A673 (cell line): ENCODE measurements at regions not wholly inside any gene's neighbourhood (a gene's known extent, or its start where the extent isn't known, plus 50 kb on each side); places are given as distances from the start of the nearest gene placed in this dataset.

ENCODE experiments used
- BruUV-seq: library from RNA; stranded (reverse); fragments of 400-500 nt; replicated peaks from 2 replicates; lab custom pipeline; 2021; lab: Mats Ljungman, UMichigan
- CTCF ChIA-PET: fragments of 300-600 bp; sonication (Branson Sonifier 250); formaldehyde crosslinking; loops from one replicate; lab custom pipeline; 2022; ENCODE audit warnings: antibody characterized with exemption; lab: Charles Lee
- POLR2A ChIA-PET: fragments of 300-600 bp; sonication (Branson Sonifier 250); formaldehyde crosslinking; loops from one replicate; lab custom pipeline; 2022; ENCODE audit warnings: antibody characterized with exemption; ENCODE audit not compliant: low non-redundant PET; lab: Charles Lee
- DNase-seq: peaks from one replicate; pipeline ENCODE4 v3.0.0-alpha.2; 2015; ENCODE audit warnings: low spot score
- H3K27ac ChIP-seq: fragments of 200-600 bp; sonication (generic); 2 replicates; pipeline ENCODE4 v1.5.1; 2016; ENCODE audit warnings: mixed run types, low read depth, mild to moderate bottlenecking, mixed read lengths, antibody characterized with exemption, low read length; ENCODE audit not compliant: poor library complexity, severe bottlenecking
- H3K27me3 ChIP-seq: fragments of 200-600 bp; sonication (generic); replicated peaks from 2 replicates; pipeline ENCODE4 v1.6.1; 2017; ENCODE audit warnings: mixed run types, low read depth, mild to moderate bottlenecking, mixed read lengths, antibody characterized with exemption, low read length; ENCODE audit not compliant: insufficient read depth, poor library complexity
- H3K36me3 ChIP-seq: fragments of 200-600 bp; sonication (generic); 2 replicates; pipeline ENCODE4 v1.6.1; 2016; ENCODE audit warnings: mixed run types, mild to moderate bottlenecking, mixed read lengths, antibody characterized with exemption, low read length; ENCODE audit not compliant: insufficient read depth, poor library complexity, severe bottlenecking
- H3K4me1 ChIP-seq: fragments of 200-600 bp; sonication (generic); 2 replicates; pipeline ENCODE4 v1.6.1; 2017; ENCODE audit warnings: mixed run types, mild to moderate bottlenecking, mixed read lengths, antibody characterized with exemption, low read length; ENCODE audit not compliant: insufficient read depth, poor library complexity, severe bottlenecking
- H3K4me3 ChIP-seq: fragments of 200-600 bp; sonication (generic); 2 replicates; pipeline ENCODE4 v1.5.1; 2016; ENCODE audit warnings: low read depth, mixed run types, mild to moderate bottlenecking, mixed read lengths, low read length; ENCODE audit not compliant: poor library complexity, severe bottlenecking
- H3K9me3 ChIP-seq: fragments of 200-600 bp; sonication (generic); 2 replicates; pipeline ENCODE4 v1.6.1; 2016; ENCODE audit warnings: mixed run types, low read depth, mild to moderate bottlenecking, mixed read lengths, antibody characterized with exemption, low read length; ENCODE audit not compliant: poor library complexity, severe bottlenecking
- EZH2 ChIP-seq: fragments of 200-600 bp; sonication (generic); IDR thresholded peaks from 2 replicates; pipeline ENCODE4 v1.6.1; 2017; ENCODE audit warnings: borderline replicate concordance, low read depth, mild to moderate bottlenecking, mixed read lengths, antibody characterized with exemption, low read length; ENCODE audit not compliant: poor library complexity, severe bottlenecking
- intact Hi-C: fragments of 100-400 bp; cut with micrococcal nuclease; formaldehyde crosslinking; loops from one replicate; pipeline ENCODE4 v1.10.0; 2022; ENCODE audit not compliant: unreplicated experiment
- TF ChIP-seq, protein P1 (sequence below): fragments of 300-800, 200-600 bp; sonication (generic); conservative IDR thresholded peaks from 2 replicates; pipeline ENCODE4 v1.5.1; 2017; ENCODE audit warnings: low read depth, mild to moderate bottlenecking, antibody characterized with exemption, low read length, moderate library complexity, mixed read lengths

GRCh38 chr9:1492156-1492555 is 442.0 kb downstream of the DMRT2 start:
- H3K27me3 ChIP-seq: no peaks in the 10 kb centered on the region
- CTCF ChIA-PET: no interaction called here
- TF ChIP-seq, protein P1, sequence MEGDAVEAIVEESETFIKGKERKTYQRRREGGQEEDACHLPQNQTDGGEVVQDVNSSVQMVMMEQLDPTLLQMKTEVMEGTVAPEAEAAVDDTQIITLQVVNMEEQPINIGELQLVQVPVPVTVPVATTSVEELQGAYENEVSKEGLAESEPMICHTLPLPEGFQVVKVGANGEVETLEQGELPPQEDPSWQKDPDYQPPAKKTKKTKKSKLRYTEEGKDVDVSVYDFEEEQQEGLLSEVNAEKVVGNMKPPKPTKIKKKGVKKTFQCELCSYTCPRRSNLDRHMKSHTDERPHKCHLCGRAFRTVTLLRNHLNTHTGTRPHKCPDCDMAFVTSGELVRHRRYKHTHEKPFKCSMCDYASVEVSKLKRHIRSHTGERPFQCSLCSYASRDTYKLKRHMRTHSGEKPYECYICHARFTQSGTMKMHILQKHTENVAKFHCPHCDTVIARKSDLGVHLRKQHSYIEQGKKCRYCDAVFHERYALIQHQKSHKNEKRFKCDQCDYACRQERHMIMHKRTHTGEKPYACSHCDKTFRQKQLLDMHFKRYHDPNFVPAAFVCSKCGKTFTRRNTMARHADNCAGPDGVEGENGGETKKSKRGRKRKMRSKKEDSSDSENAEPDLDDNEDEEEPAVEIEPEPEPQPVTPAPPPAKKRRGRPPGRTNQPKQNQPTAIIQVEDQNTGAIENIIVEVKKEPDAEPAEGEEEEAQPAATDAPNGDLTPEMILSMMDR: no peak
- no peak for TF ChIP-seq EZH2
- H3K9me3 ChIP-seq: no peaks in the 10 kb centered on the region
- POLR2A ChIA-PET: no interaction called here
- H3K36me3 ChIP-seq: no peaks in the 10 kb centered on the region
- DNase-seq: no peak
- no TSS peak for BruUV-seq
- no peaks in the 10 kb centered on the region for H3K4me1 ChIP-seq
- intact Hi-C loops: loop anchor here (10.0 kb wide), 1 partner anchor 57 kb away; no protein-coding TSS in a partner anchor
- H3K27ac ChIP-seq: no peak overlapping the region
- H3K4me3 ChIP-seq: no peak overlapping the region

- ChIA-PET CTCF (no interaction called here), POLR2A (no interaction called here)
- Histone ChIP-seq H3K4me3 (no peak overlapping the region), H3K36me3 (no peaks in the 10 kb centered on the region), H3K4me1 (no peaks in the 10 kb centered on the region), H3K9me3 (no peaks in the 10 kb centered on the region), H3K27me3 (no peaks in the 10 kb centered on the region), H3K27ac (no peak overlapping the region)
- TF ChIP-seq EZH2: no peak
- TF ChIP-seq, protein P1: no peak
- DNase-seq: no peak
- no TSS peak for BruUV-seq
- intact Hi-C loops: loop anchor here (10.0 kb wide), 1 partner anchor 61 kb away; no protein-coding TSS in a partner anchor
Measured at GRCh38 chr9:1495282-1496030, 445.3 kb downstream of the DMRT2 start.

GRCh38 chr9:1505489-1505888 is 455.3 kb downstream of the DMRT2 start:
- Histone ChIP-seq H3K27ac (no peak overlapping the region), H3K27me3 (no peaks in the 10 kb centered on the region), H3K4me3 (no peak overlapping the region), H3K9me3 (no peaks in the 10 kb centered on the region), H3K36me3 (no peaks in the 10 kb centered on the region), H3K4me1 (no peaks in the 10 kb centered on the region)
- CTCF ChIA-PET: no interaction called here
- DNase-seq: no peak
- TF ChIP-seq EZH2: no peak
- TF ChIP-seq, protein P1: no peak
- POLR2A ChIA-PET: no interaction called here
- BruUV-seq: no TSS peak
- intact Hi-C loops: no loop called here
